Gastrocnemius medialis (tissue), 4 donors: ENCODE measurements at regions not wholly inside any gene's neighbourhood (a gene's known extent, or its start where the extent isn't known, plus 50 kb on each side); places are given as distances from the start of the nearest gene placed in this dataset.

Experiments used
- POLR2A ChIP-seq, 2 donors: fragments of 450-650 bp; IDR thresholded peaks; one replicate each; pipeline ENCODE4 v1.6.1; 2017; ENCODE audit warnings: antibody characterized with exemption in 2 of 2, mild to moderate bottlenecking in 2 of 2, moderate library complexity in 2 of 2
- TF ChIP-seq, protein P1 (sequence below), 5 experiments: fragments of 450-650 bp in 3 of 5; fragments of 200-600 bp in 2 of 5; sonication (generic) in 2 of 5; IDR thresholded peaks in 4 of 5; conservative IDR thresholded peaks in 1 of 5; 1 replicate in 4 of 5; 2 replicates in 1 of 5; pipeline ENCODE4 v1.5.1; 2016 to 2019; ENCODE audit warnings: antibody characterized with exemption in 5 of 5, mild to moderate bottlenecking in 3 of 5, moderate library complexity in 3 of 5

DNA sequence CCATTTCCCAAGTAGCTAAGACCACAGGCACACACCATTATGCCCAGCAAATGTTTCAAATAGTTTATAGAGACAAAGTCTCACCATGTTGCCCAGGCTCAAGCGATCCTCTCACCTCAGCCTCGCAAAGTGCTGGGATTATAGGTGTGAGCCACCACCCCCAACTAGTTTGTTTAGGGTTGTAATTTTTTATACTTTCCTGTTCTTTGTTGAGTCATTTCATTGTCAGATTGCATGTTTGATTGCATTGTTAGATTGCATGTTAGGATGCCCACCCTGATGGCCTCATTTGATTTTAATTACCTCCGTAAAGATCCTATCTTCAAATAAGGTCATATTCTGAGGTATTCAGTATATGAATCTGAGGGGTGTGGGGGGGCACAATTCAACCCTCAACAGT lies 73.3 kb upstream of the SASH1 start:
- TF ChIP-seq, protein P1, sequence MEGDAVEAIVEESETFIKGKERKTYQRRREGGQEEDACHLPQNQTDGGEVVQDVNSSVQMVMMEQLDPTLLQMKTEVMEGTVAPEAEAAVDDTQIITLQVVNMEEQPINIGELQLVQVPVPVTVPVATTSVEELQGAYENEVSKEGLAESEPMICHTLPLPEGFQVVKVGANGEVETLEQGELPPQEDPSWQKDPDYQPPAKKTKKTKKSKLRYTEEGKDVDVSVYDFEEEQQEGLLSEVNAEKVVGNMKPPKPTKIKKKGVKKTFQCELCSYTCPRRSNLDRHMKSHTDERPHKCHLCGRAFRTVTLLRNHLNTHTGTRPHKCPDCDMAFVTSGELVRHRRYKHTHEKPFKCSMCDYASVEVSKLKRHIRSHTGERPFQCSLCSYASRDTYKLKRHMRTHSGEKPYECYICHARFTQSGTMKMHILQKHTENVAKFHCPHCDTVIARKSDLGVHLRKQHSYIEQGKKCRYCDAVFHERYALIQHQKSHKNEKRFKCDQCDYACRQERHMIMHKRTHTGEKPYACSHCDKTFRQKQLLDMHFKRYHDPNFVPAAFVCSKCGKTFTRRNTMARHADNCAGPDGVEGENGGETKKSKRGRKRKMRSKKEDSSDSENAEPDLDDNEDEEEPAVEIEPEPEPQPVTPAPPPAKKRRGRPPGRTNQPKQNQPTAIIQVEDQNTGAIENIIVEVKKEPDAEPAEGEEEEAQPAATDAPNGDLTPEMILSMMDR (IDR thresholded peaks at IDR 0.05 in 4 of 5, conservative IDR thresholded peaks at IDR 0.05 in 1 of 5) = no peak
- TF ChIP-seq POLR2A (IDR thresholded peaks at IDR 0.05) = no peak
